ENCODE measurements at regions not wholly inside any gene's neighbourhood (a gene's known extent, or its start where the extent isn't known, plus 50 kb on each side); places are given as distances from the start of the nearest gene placed in this dataset.
"Not testable (repeated sequence)": the region's sequence is repeated elsewhere in the genome, so short reads cannot be mapped to it uniquely, and the experiment has no call there.

DNA sequence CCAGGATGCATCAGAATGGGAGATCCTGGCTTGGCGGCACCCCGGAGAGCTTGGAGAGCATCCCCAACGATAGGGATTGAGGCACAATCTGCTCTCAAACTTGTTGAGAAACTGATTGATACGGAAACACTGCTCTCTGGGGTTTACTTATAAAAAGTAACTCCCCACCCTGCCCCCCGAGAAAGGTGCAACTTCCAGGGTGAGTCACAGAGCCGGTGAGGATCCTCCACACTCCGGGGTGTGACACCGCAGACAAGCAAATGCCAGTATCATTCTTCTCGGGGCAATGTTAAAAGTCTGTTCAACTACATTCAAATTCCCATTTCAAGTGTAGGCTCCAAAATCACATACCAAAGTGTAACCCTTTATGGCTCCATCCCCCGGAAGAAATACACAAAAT lies 84.4 kb upstream of the MLN start:
- CTCF ChIA-PET = no interaction called here
- BruUV-seq (replicated peaks) = no TSS peak
- Mint-ChIP-seq H3K4me3 (ENCODE audit: low read depth, unreplicated experiment) (no peak overlapping the region), H3K27ac (ENCODE audit: unreplicated experiment) (no peak overlapping the region), H3K4me1 (ENCODE audit: low read depth, unreplicated experiment) (peaks cover 9% of the 10 kb centered on the region), H3K36me3 (ENCODE audit: insufficient read depth, unreplicated experiment) (no peaks in the 10 kb centered on the region), H3K9me3 (ENCODE audit: low read depth, unreplicated experiment) (no peaks in the 10 kb centered on the region), H3K27me3 (ENCODE audit: unreplicated experiment) (peaks cover 95% of the 10 kb centered on the region)
- intact Hi-C loops (cut with micrococcal nuclease; ENCODE audit: unreplicated experiment) = no loop called here
- TF ChIP-seq, protein P1, sequence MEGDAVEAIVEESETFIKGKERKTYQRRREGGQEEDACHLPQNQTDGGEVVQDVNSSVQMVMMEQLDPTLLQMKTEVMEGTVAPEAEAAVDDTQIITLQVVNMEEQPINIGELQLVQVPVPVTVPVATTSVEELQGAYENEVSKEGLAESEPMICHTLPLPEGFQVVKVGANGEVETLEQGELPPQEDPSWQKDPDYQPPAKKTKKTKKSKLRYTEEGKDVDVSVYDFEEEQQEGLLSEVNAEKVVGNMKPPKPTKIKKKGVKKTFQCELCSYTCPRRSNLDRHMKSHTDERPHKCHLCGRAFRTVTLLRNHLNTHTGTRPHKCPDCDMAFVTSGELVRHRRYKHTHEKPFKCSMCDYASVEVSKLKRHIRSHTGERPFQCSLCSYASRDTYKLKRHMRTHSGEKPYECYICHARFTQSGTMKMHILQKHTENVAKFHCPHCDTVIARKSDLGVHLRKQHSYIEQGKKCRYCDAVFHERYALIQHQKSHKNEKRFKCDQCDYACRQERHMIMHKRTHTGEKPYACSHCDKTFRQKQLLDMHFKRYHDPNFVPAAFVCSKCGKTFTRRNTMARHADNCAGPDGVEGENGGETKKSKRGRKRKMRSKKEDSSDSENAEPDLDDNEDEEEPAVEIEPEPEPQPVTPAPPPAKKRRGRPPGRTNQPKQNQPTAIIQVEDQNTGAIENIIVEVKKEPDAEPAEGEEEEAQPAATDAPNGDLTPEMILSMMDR (IDR thresholded peaks at IDR 0.05; ENCODE audit: unreplicated experiment) = no peak
- DNase-seq = no peak

DNA sequence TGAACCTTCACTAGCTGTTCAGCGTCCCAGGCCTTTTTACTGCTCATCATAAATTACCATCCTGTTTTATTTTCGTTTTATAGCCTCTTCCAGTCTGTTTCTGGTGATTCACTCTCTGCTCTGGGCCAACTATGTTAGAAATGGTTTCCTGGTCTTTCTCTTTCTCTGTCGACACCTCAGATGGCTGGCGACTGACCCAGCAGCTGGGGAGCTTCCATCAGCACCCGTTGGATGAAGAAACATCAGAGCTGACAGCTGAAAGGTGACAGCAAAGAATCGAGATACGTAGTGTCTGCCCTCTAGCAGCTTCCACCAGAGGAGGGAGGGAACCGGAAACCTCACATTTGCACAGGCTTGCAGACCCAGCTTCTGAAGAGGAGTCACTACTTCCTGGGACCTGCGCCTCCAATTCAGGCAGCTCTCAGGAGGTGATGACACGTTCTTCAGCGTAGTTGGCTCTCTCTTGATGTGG lies 82.9 kb upstream of the MLN start:
- DNase-seq = no peak
- CTCF ChIA-PET = no interaction called here
- H3K9me3 Mint-ChIP-seq (ENCODE audit: low read depth, unreplicated experiment) = no peaks in the 10 kb centered on the region
- peaks cover 9% of the 10 kb centered on the region for H3K4me1 Mint-ChIP-seq (ENCODE audit: low read depth, unreplicated experiment)
- no peaks in the 10 kb centered on the region for H3K36me3 Mint-ChIP-seq (ENCODE audit: insufficient read depth, unreplicated experiment)
- no peak overlapping the region for H3K27ac Mint-ChIP-seq (ENCODE audit: unreplicated experiment)
- intact Hi-C loops (cut with micrococcal nuclease; ENCODE audit: unreplicated experiment) = no loop called here
- no TSS peak for BruUV-seq (replicated peaks)
- TF ChIP-seq, protein P1 (IDR thresholded peaks at IDR 0.05; ENCODE audit: unreplicated experiment) = no peak
- no peak overlapping the region for H3K4me3 Mint-ChIP-seq (ENCODE audit: low read depth, unreplicated experiment)
- H3K27me3 Mint-ChIP-seq (ENCODE audit: unreplicated experiment) = peaks cover 95% of the 10 kb centered on the region

DNA sequence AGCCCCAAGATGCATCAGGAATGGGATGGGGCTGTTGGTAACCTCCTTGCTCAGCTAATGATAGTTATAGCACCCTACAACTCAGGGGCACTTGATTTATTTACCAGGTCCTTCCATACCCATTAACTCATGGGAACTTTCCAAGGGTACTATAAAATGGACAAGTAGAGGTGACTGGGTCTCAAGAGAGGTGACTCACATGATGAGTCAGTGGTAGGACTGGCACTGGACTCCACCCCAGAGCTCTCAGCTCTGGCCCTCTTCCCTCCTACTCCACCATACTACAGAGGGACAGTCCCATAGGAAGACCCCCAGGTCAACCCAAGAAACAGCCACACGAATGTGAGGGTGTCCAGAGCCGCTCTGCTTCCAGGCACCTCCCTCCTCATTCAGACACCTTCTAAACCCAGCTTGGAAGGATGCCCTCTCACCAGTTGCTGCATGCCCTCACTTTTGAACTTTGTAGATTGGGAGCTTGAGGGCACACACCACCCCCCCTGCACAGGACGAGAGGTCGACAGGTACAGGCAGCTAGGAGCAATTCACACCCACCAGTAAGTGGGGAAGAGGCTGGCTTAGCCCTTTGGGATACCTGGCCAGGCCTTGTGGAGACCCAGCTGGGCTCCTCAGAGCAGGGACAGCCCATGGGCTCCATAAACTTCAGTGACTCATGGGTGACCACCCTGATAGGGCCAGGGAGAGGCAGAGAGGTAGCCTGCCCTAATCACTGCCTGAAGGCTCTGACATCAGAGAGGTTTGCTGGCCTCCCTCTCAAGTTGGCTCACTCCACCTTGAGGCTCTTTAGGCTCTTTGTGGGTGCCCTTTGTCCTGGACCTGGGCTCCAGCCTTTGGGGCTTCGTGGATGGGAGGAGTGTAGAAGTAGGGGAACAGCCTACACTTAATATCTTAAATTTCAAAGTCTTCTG lies 81.6 kb upstream of the MLN start:
- Mint-ChIP-seq H3K27ac (ENCODE audit: unreplicated experiment) (no peak overlapping the region), H3K4me3 (ENCODE audit: low read depth, unreplicated experiment) (no peak overlapping the region), H3K9me3 (ENCODE audit: low read depth, unreplicated experiment) (no peaks in the 10 kb centered on the region), H3K36me3 (ENCODE audit: insufficient read depth, unreplicated experiment) (no peaks in the 10 kb centered on the region), H3K4me1 (ENCODE audit: low read depth, unreplicated experiment) (peaks cover 9% of the 10 kb centered on the region), H3K27me3 (ENCODE audit: unreplicated experiment) (peaks cover 95% of the 10 kb centered on the region)
- intact Hi-C loops (cut with micrococcal nuclease; ENCODE audit: unreplicated experiment) = no loop called here
- BruUV-seq (replicated peaks) = no TSS peak
- no peak for DNase-seq
- CTCF ChIA-PET = no interaction called here
- TF ChIP-seq, protein P1 (IDR thresholded peaks at IDR 0.05; ENCODE audit: unreplicated experiment) = no peak

DNA sequence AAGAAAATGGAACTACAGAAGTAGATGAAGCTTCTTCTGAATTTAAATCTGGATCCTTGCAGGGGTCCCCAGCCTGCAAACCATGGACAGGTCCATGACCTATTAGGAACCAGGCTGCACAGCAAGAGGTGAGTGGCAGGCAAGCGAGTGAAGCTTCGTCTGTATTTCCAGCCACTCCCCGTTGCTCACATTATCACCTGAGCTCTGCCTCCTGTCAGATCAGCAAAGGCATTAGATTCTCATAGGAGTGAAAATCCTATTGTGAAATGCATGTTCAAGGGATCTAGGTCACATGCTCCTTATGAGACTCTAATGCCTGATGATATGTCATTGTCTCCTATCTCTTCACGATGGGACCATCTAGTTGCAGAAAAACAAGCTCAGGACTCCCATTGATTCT lies 79.8 kb upstream of the MLN start:
- H3K9me3 Mint-ChIP-seq (ENCODE audit: low read depth, unreplicated experiment); H3K4me3 Mint-ChIP-seq (ENCODE audit: low read depth, unreplicated experiment); H3K4me1 Mint-ChIP-seq (ENCODE audit: low read depth, unreplicated experiment); intact Hi-C loops (cut with micrococcal nuclease; ENCODE audit: unreplicated experiment); H3K36me3 Mint-ChIP-seq (ENCODE audit: insufficient read depth, unreplicated experiment); H3K27ac Mint-ChIP-seq (ENCODE audit: unreplicated experiment); DNase-seq; BruUV-seq (replicated peaks): not testable (repeated sequence)
- CTCF ChIA-PET = interaction anchor here (1.4 kb wide), 1 partner anchor 44 kb away, joined by 3 read pairs; no protein-coding TSS in a partner anchor
- H3K27me3 Mint-ChIP-seq (ENCODE audit: unreplicated experiment) = peaks cover 95% of the 10 kb centered on the region

DNA sequence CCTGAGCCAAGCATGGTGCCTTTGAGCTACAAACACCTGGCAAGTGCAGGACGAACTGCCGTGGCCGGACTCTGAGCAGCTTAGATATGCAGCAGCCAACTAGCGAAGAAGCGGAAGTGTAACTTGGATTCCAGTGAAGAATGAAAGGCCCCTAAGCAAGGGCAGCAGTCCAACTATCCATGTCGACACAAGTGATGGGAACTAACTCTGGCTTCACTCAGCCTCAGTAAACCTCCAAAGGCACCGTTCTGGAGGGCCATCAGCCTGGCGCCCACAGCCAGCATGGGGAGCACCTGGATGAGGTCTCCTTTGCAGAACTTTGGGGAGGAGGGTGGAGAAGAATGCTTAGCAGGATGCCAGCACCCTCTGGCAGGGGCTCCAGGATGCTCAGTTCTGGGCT lies 78.4 kb upstream of the MLN start:
- no peaks in the 10 kb centered on the region for H3K36me3 Mint-ChIP-seq (ENCODE audit: insufficient read depth, unreplicated experiment)
- H3K27me3 Mint-ChIP-seq (ENCODE audit: unreplicated experiment) = peaks cover 95% of the 10 kb centered on the region
- H3K4me3 Mint-ChIP-seq (ENCODE audit: low read depth, unreplicated experiment) = no peak overlapping the region
- BruUV-seq (replicated peaks) = no TSS peak
- no peak for DNase-seq
- H3K9me3 Mint-ChIP-seq (ENCODE audit: low read depth, unreplicated experiment) = no peaks in the 10 kb centered on the region
- TF ChIP-seq, protein P1 (IDR thresholded peaks at IDR 0.05; ENCODE audit: unreplicated experiment) = no peak
- intact Hi-C loops (cut with micrococcal nuclease; ENCODE audit: unreplicated experiment) = no loop called here
- H3K27ac Mint-ChIP-seq (ENCODE audit: unreplicated experiment) = no peak overlapping the region
- H3K4me1 Mint-ChIP-seq (ENCODE audit: low read depth, unreplicated experiment) = peaks cover 9% of the 10 kb centered on the region
- CTCF ChIA-PET = interaction anchor here (0.6 kb wide), 1 partner anchor 14 kb away, joined by 4 read pairs; no protein-coding TSS in a partner anchor

All from Calu3 (cell line).